Uterus (tissue), 3 donors: ENCODE measurements at regions not wholly inside any gene's neighbourhood (a gene's known extent, or its start where the extent isn't known, plus 50 kb on each side); places are given as distances from the start of the nearest gene placed in this dataset.

Source experiments
- DNase-seq, 2 donors: peaks; one replicate each; pipeline ENCODE4 v3.0.0-alpha.2; 2019 to 2020
- H3K27ac ChIP-seq, 2 donors: fragments of 200-600 bp; sonication (generic); 1 replicate in 1 of 2; 2 replicates in 1 of 2; pipeline ENCODE4 v1.5.1; 2016 to 2018
- H3K27me3 ChIP-seq, 2 donors: fragments of 200-600 bp; sonication (generic); one replicate each; pipeline ENCODE4 v1.5.1; 2018 to 2019; ENCODE audit warnings: control low read depth in 1 of 2
- H3K36me3 ChIP-seq, 2 donors: fragments of 200-600 bp; sonication (generic); one replicate each; pipeline ENCODE4 v1.5.1; 2019; ENCODE audit warnings: control low read depth in 1 of 2
- H3K4me1 ChIP-seq, 2 donors: fragments of 200-600 bp; sonication (generic); one replicate each; pipeline ENCODE4 v1.5.1; 2018 to 2019; ENCODE audit warnings: control low read depth in 1 of 2
- H3K4me3 ChIP-seq, 2 donors: fragments of 200-600 bp; sonication (generic); 1 replicate in 1 of 2; 2 replicates in 1 of 2; pipeline ENCODE4 v1.5.1; 2018 to 2019; ENCODE audit warnings: mild to moderate bottlenecking in 1 of 2
- H3K9me3 ChIP-seq, 2 donors: fragments of 200-600 bp; sonication (generic); one replicate each; pipeline ENCODE4 v1.5.1; 2019; ENCODE audit warnings: control low read depth in 1 of 2
- POLR2A ChIP-seq, 2 donors: fragments of 450-650 bp; IDR thresholded peaks; one replicate each; pipeline ENCODE4 v1.6.1; 2016; ENCODE audit warnings: antibody characterized with exemption in 2 of 2, mild to moderate bottlenecking in 1 of 2, moderate library complexity in 1 of 2
- intact Hi-C: fragments of 100-400 bp; cut with DNase I; formaldehyde crosslinking; loops from one replicate; pipeline ENCODE4 v1.15.1; 2023; ENCODE audit warnings: low total_unique reads
- TF ChIP-seq, protein P1 (sequence below), 4 experiments: fragments of 200-600 bp in 2 of 4; fragments of 450-650 bp in 2 of 4; sonication (generic) in 2 of 4; IDR thresholded peaks; one replicate each; pipeline ENCODE4 v1.5.1; 2016 to 2019; ENCODE audit warnings: antibody characterized with exemption in 4 of 4, mild to moderate bottlenecking in 2 of 4, moderate library complexity in 1 of 4
- donor health status: DM: yes; HTN: yes; CAD: no.

DNA sequence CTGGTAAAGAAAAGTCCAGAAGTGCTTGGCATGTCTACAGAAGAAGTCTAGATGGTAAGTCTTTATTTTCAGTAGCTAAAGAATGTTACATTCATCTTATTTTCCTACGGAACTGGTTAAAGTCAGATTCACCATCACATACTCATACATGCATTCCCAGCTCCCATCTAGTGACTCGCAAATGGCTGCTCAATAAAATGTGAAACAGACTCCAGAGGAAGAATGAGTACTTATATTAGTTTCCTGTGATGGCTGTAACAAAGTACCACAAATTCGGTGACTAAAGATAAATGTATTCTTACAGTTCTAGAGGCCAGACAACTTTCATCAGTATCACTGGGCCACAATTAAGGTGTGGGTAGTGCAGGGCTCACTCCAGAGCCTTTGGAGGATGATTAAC, 797.2 kb downstream of the SATB2 start:
- intact Hi-C loops: no loop called here
- H3K4me3 ChIP-seq: no peak overlapping the region
- no peaks in the 10 kb centered on the region for H3K36me3 ChIP-seq
- DNase-seq: no peak
- TF ChIP-seq, protein P1, sequence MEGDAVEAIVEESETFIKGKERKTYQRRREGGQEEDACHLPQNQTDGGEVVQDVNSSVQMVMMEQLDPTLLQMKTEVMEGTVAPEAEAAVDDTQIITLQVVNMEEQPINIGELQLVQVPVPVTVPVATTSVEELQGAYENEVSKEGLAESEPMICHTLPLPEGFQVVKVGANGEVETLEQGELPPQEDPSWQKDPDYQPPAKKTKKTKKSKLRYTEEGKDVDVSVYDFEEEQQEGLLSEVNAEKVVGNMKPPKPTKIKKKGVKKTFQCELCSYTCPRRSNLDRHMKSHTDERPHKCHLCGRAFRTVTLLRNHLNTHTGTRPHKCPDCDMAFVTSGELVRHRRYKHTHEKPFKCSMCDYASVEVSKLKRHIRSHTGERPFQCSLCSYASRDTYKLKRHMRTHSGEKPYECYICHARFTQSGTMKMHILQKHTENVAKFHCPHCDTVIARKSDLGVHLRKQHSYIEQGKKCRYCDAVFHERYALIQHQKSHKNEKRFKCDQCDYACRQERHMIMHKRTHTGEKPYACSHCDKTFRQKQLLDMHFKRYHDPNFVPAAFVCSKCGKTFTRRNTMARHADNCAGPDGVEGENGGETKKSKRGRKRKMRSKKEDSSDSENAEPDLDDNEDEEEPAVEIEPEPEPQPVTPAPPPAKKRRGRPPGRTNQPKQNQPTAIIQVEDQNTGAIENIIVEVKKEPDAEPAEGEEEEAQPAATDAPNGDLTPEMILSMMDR (IDR thresholded peaks at IDR 0.05): no peak
- TF ChIP-seq POLR2A (IDR thresholded peaks at IDR 0.05): no peak
- H3K27ac ChIP-seq: no peak overlapping the region
- H3K27me3 ChIP-seq: no peaks in the 10 kb centered on the region
- no peaks in the 10 kb centered on the region for H3K9me3 ChIP-seq
- H3K4me1 ChIP-seq: no peaks in the 10 kb centered on the region

DNA sequence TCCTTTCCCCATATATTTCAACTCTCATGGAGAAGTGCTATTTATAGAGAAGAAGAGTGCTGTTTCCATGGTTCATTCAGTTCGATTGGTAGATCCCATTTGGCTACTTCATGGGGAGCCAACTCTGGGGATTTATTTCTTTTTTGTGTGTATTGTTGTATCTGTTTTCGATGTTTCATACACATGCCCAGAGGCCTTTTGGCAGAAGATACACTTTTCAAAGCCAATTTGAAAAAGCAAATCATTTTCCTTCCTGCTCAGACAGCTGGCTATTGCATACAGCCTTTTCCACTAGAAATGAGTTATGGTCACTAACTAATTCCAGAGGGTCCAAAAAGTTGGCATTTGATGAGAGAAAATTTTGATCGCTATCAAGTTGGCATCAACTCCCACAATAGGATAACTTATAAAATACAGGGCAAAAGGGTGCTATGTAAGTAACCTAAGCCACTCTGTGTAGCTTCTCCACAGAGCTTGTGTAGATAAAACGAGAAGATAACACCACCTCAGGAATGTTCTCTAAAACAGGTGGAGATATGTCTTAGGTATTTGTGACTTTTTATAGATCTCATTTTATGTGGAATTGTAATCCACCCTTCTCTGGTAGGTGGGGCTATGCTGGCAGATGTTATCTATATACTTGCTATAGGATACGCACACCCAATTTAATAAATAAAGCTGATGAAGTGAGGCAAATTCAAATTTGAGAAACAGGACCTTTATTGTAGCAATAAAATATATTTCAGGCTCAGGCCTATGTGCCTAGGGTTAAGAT, 798.5 kb downstream of the SATB2 start:
- TF ChIP-seq, protein P1 (IDR thresholded peaks at IDR 0.05): no peak
- TF ChIP-seq POLR2A (IDR thresholded peaks at IDR 0.05): no peak
- intact Hi-C loops: no loop called here

DNA sequence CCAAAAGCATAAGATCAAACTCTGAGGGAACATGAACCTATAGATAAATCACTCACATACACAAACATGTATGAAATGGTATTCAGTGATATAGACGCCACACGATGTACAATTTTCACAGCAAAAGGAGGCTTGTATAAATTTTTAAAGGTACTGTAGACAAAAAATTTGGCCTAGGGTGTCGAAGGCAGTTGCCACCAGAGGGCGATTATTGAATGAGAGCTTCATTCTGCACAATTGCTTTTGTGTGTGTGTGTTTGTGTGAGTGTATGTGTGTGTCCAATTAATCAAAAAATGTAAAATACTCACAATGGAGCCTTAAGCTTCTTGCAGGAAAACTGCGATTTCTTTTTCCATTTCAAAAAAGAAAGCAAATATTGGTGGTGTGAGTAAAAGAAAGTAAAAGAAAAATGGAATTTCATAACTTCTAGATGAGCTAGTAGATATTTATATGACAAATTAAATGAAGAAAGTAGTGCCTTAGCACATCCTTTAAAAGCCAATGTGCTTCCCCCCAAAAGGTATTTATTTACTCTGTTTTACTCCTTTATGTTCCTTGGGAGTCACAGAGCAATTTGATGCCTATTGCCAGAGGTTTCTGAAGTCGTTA, 800.1 kb downstream of the SATB2 start:
- intact Hi-C loops: no loop called here
- Histone ChIP-seq H3K9me3 (no peaks in the 10 kb centered on the region), H3K4me1 (no peaks in the 10 kb centered on the region), H3K4me3 (no peak overlapping the region), H3K36me3 (no peaks in the 10 kb centered on the region), H3K27me3 (no peaks in the 10 kb centered on the region), H3K27ac (no peak overlapping the region)
- TF ChIP-seq, protein P1 (IDR thresholded peaks at IDR 0.05): no peak
- no peak for TF ChIP-seq POLR2A (IDR thresholded peaks at IDR 0.05)
- DNase-seq: no peak

More for the DNA sequence above, 798.5 kb downstream of the SATB2 start:
- Histone ChIP-seq H3K27ac (no peak overlapping the region), H3K4me1 (no peaks in the 10 kb centered on the region), H3K9me3 (no peaks in the 10 kb centered on the region), H3K4me3 (no peak overlapping the region), H3K27me3 (no peaks in the 10 kb centered on the region), H3K36me3 (no peaks in the 10 kb centered on the region)
- DNase-seq: no peak

DNA sequence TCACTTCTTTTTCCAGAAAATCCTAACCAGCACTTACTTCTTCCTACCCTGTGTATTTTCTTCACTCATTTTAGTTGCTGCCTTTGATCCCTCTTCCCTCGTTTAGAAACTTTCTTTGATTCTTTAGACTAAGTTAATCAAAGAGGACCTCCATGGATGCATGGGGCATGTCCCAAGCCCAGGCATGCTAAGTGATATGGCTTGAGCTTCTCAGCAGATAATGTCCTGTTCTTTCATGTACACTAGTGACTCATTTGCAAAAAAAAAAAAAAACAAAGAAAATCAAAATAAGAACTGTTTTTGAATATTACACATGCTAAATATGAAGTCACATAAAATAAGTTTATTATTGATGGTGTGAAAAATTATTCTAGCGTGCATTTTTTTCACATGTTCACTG, 800.9 kb downstream of the SATB2 start:
- no peaks in the 10 kb centered on the region for H3K36me3 ChIP-seq
- no peak overlapping the region for H3K27ac ChIP-seq
- no peak overlapping the region for H3K4me3 ChIP-seq
- H3K4me1 ChIP-seq: no peaks in the 10 kb centered on the region
- intact Hi-C loops: no loop called here
- no peaks in the 10 kb centered on the region for H3K27me3 ChIP-seq
- no peaks in the 10 kb centered on the region for H3K9me3 ChIP-seq
- DNase-seq: no peak
- TF ChIP-seq, protein P1 (IDR thresholded peaks at IDR 0.05): no peak
- TF ChIP-seq POLR2A (IDR thresholded peaks at IDR 0.05): no peak

DNA sequence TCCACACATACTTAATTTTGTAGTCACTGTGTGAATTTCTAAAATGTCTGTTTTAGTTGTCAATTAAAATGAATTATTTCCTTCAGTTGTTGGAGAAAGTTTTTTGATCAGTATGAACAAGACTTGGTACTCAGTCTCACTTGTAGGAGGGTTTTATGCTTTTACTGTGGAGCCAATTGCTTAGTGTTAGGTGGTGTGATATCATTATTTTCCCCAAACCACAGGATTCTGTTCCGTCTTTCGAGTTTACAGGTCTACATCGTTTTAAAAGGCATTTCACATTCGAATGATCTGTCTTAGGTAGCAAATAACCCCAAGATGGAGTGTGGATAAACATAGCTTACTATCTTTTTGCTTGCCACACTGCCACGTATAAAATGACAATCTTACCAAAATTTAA, 803.1 kb downstream of the SATB2 start:
- intact Hi-C loops: no loop called here
- Histone ChIP-seq H3K27ac (no peak overlapping the region), H3K4me3 (no peak overlapping the region), H3K36me3 (no peaks in the 10 kb centered on the region), H3K4me1 (no peaks in the 10 kb centered on the region), H3K27me3 (no peaks in the 10 kb centered on the region), H3K9me3 (no peaks in the 10 kb centered on the region)
- DNase-seq: no peak
- TF ChIP-seq, protein P1 (IDR thresholded peaks at IDR 0.05): no peak
- no peak for TF ChIP-seq POLR2A (IDR thresholded peaks at IDR 0.05)
